GM18502 (cell line): ENCODE measurements at regions not wholly inside any gene's neighbourhood (a gene's known extent, or its start where the extent isn't known, plus 50 kb on each side); places are given as distances from the start of the nearest gene placed in this dataset.

Experiments used
- ATAC-seq: cut with Tn5 transposase; IDR thresholded peaks from one replicate; pipeline ENCODE4 v1.9.1; 2021; ENCODE audit warnings: mild to moderate bottlenecking; ENCODE audit not compliant: unreplicated experiment, poor library complexity

DNA sequence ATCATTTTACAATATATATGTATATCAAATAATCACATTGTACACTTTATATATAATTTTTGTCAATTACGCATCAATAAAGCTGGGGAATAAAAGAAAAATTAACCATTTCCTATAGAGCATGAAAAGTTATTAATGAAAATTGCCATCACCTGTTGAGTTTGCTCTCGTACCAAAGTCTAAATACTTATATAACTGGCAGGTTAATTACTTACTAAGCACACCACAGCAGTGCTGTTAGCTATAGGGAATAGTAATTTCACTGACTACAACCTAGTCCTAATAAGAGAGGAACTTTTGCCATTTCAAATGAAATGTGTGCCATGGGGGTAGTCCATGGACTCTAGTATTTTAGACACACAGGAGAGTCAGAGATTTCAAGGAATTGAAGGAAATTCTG is 176.9 kb upstream of the COL1A2 start:
- ATAC-seq: no peak

DNA sequence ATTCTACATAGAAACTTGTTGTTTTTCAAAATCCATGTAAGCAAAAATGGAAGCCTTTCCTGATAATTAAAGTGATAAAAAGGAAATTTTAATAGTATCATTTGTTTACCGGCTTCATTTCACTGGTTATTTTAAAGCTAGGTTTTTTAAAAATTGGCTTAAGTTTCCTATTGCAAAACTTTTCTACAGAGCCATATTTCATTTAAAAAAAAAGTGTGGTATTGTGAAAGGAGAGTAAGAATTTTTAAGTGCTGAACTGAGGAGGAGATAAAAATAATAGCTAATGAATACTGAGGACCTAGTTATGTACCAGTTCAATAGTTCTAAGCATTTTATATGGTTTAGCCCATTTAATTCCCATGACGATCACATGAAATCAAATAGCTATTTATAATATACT is 172.2 kb upstream of the COL1A2 start:
- no peak for ATAC-seq

GRCh38 chr7:94223375-94224084 is 171.2 kb upstream of the COL1A2 start:
- ATAC-seq: no peak

DNA sequence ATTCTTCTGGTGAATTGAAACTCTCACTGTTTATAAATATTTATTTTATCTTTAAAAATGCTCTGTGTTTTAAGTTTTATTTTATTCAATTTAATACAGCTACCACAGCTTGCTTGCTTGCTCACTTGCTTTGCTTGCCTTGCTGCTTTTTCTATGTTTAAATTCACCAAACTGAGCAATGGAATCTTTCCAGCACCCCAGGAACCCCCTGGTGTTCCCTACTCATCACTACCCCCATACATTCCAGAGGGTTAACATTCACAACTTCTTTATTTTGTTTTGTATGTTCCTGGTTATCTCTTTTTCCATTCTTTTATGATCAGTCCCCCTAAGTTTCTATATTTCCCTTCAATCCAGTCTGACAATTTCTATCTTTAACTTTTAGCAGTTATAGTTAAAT is 166.5 kb upstream of the COL1A2 start:
- no peak for ATAC-seq

DNA sequence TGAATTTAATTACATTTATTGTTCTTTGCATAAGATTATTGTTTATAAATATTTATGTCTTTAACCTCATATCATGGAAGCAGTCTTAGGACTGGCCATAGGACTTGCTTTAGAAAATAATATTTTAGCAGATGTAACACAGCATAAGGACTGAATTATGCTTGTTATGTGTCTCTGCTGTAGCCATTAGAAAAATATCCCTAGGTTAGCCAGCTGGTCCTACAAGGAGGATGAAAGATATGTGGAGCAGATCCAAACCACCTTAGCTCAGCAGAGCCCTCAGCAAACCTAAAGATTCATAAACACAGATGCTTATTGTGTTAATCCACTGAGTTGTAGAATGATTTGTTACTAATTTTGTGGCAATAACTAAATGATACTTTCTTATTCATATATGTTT is 166.0 kb upstream of the COL1A2 start:
- ATAC-seq: no peak

DNA sequence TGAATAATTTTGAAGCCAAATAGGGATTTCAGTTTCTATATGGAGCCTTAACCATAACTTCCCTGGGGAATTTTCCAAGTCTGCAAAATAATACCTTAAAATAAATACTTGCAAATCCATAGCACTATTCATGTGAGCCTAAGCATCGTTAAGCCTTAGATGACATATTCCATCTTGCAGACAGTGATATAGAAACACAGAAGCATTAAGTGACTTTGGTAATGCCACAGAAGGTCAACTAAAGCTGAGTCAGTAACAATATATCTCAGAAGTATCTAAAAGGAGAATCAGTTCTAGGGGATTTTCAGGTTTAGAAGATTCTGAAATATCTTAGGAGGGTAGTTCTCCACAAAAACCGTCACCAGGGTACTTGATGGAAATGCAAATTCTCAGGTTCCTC is 163.4 kb upstream of the COL1A2 start:
- ATAC-seq: no peak

- no peak for ATAC-seq
These were observed 157.7 kb upstream of the COL1A2 start for GRCh38 chr7:94236960-94237359.

DNA sequence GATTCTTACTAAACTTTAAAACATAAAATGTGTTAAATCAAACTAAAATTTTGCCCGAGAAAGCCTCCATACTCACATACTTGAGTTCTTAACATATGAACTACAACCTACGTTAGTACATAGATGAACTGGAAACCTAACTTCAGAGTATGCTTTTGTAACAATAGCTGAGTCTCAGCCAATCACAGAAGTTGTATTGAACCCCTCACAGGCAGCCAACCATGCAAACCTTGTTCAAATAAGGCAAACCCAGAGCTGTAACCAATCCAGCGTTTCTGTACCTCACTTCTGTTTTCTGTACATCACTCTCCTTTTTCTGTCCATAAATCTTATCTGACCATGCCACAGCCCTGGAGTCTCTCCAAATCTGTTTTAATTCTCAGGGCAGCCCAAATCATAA is 157.3 kb upstream of the COL1A2 start:
- ATAC-seq: no peak

- ATAC-seq: no peak
These were observed 154.9 kb upstream of the COL1A2 start for GRCh38 chr7:94239661-94240234.

DNA sequence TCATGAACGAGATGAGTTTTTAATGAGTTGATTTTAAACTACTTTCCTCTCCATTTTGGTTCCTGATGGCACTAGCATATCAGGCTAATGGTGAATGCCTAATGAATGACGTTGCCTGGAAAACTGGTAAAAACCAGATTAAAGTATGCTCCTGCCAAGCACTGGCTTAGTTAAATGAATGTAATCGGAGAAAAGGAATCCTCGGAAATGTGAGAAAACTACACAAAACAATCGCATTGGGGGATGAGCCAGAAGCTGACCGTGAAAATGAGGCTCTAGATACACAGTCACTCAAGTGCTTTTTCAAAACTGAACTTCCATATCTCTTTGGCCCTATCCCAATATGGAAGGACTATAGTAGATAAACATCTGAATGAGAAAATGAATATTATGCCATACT is 153.8 kb upstream of the COL1A2 start:
- no peak for ATAC-seq

DNA sequence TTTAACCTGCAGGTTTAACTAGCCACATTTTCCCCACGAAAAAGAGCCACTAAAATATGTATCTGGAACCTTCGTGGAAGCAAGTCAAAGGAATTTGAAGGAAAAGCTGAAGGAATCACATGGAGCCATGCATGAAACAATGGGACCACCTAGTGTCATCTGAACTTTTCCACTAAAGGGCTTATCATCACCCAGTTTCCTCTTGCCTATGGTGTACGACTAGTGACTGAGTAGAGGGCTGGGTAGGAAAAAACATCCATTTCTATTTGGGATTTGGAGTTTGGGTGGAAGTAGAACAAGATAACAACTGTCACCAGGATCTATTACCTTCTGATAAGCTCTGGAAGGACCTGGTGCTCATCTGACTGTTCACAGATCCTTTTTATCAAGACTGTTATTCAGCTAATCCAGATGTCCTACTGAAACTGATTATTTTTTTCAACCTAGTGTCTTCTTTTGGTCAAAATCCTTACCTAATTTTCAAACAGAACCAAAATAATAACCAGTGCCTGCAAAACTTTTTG is 153.2 kb upstream of the COL1A2 start:
- ATAC-seq: no peak

DNA sequence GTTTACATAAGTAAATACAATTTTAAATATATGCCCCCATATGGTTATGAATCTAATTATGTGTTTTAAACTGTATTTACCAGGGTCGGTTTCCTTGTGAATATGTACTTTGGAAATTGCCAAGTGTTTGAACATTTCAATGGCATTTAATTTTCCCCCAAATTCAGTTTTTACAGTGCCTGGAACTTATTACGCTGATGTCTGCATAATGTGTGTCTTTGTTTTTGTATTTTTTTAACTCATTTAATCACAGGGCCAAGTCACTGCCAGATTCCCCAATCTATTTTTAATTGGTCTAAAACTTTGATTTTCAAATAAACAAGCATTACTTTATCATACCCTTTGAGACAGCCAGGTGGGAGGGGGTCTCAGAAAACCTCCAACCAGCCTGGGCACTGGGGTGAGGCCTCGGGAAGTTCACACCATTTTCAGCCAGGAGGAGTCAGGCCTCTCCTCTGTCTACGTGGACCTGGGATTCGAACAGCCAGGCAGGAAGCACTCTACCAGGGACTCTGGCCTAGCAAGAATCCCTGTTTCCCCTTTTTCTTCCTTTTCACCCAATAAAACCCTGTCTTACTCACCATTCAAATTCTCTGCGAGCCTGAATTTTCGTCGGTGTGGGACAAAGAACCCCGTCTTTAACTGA is 151.5 kb upstream of the COL1A2 start:
- no peak for ATAC-seq

DNA sequence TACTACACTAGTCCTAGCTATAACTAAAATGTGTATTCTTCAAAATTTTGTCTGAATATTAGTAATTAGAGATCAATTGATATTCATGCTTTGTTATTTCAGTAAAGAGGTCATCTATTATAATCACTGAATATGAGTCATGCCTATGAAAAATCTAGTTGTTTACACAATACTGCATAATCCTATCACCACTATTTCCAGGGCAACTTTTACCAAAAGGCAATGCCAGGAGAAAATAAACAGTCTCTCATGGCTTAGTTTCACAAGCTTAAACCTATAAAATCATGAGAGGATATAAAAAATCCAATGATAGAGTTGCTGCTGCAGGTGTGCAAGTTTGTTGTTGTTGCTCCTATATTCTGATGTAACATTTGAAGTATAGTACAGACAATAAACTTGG is 149.9 kb upstream of the COL1A2 start:
- no peak for ATAC-seq

- ATAC-seq: no peak
These were observed 149.2 kb upstream of the COL1A2 start for GRCh38 chr7:94245500-94245899.

GRCh38 chr7:94247970-94248369 is 146.7 kb upstream of the COL1A2 start:
- ATAC-seq: no peak

- no peak for ATAC-seq
These were observed 145.1 kb upstream of the COL1A2 start for GRCh38 chr7:94249631-94250030.

DNA sequence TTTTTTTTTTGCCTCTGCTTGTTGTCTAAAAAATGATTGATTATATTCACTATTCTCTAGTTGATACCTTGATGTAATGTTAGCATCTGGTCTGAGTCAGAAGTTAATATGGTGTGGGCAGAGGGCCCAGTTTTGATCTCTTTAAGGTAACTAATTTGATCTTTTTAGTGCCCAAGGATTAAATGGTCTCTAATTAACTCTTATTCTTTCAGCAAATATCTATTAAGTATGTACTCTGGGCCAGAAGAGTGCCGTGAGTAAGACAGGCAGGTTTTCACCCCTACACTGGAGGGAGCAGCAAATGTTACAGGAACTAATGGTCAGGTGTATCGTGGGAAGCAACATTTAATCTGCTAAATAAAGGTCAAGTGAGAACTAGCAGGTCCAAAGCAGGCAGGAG is 144.6 kb upstream of the COL1A2 start:
- no peak for ATAC-seq

DNA sequence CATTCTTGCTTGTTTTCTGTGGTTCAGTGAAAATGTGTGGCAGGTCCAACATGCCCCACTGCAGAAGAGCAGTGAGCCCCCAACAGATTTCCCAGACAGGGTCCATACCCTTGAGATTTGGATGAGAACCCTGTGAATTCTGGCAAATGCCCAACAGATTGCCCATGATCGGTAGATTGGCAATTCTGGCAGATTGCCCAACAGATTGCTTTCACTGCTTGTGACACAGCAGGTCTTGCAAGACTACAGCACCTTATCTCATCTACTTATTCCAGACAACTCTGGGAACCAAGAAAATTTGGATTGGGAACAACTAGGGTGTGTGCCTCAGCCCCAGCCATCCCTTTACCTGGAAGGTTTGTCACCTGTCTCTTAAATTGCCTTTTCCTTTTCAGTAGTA is 143.7 kb upstream of the COL1A2 start:
- no peak for ATAC-seq

DNA sequence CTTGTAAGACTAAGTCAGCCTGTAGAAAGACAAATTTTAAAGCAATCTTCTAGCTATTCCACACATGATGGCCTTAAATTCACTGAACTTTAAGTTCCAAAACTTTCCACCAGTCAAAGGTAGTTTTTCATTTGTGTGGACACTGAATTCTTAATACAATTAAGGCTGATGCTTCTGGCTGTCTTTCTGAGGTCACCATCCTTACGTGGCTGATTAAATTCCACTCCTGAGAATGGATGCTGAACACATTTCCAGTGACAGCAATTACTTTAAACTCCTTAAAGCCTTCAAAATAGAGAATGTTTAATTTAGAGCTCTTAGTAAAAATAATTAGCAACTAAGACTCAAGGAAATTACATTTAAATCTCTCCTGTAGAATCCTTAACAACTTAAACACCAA is 142.6 kb upstream of the COL1A2 start:
- no peak for ATAC-seq

GRCh38 chr7:94252971-94253370 is 141.7 kb upstream of the COL1A2 start:
- no peak for ATAC-seq

GRCh38 chr7:94253686-94254085 is 141.0 kb upstream of the COL1A2 start:
- no peak for ATAC-seq
